ENCODE measurements at regions not wholly inside any gene's neighbourhood (a gene's known extent, or its start where the extent isn't known, plus 50 kb on each side); places are given as distances from the start of the nearest gene placed in this dataset.

DNA sequence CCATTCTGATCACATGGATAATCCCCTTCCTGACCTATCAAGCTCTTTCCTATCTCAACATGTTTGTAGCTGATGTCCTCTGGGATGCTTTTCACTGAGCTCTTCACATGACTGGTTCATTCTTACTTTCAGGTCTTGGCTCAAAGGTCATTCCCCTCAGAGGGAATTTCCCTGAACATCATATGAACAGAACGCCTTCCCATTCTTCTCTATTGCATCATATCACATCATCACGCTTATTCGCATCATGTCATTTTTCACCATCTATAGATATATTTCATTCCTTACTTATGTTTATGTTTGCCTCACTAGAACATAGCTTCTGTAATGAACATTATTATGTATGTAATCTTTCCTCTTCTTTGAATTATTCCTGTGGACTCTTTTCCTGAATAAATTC lies 178.9 kb upstream of the APCDD1 start:
- no peak for DNase-seq (ENCODE audit: low read depth)

DNA sequence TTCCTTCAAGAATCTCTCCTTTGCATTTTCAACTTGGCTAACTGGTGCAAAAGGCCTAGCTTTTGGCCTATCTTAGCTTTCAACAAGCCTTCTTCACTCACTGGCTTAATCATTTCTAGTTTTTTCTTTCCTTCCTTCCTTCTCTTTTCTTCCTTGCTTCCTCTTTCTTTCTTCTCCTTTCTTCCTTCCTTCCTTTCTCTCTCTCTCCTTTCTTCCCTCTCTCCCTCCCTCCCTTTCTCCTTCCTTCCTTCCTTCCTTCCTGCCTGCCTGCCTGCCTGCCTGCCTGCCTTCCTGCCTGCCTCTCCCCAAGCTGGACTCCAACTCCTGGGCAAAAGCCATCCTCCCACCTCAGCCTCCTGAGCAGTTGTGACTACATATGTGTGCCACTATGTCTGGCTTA lies 176.2 kb upstream of the APCDD1 start:
- no peak for DNase-seq (ENCODE audit: low read depth)

DNA sequence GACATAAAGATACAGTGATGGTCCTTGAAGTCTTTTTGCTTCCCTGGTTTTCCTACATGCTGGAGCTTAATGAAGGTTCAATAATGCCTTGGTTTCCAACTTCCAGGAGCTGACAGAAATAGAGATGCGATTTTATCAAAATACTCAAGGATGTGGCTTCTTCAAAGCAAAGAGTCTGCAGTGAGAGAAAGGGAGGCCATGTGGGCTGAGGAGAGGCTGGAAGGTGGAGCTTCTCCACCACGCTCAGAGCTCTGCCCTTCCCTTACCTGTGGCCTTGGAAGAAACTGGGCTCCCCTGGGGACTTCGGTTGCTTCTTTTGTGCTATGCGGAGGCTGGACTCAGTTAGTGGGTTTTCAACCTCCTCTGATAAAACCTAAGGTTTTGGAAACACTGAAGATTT lies 175.0 kb upstream of the APCDD1 start:
- no peak for DNase-seq (ENCODE audit: low read depth)

DNA sequence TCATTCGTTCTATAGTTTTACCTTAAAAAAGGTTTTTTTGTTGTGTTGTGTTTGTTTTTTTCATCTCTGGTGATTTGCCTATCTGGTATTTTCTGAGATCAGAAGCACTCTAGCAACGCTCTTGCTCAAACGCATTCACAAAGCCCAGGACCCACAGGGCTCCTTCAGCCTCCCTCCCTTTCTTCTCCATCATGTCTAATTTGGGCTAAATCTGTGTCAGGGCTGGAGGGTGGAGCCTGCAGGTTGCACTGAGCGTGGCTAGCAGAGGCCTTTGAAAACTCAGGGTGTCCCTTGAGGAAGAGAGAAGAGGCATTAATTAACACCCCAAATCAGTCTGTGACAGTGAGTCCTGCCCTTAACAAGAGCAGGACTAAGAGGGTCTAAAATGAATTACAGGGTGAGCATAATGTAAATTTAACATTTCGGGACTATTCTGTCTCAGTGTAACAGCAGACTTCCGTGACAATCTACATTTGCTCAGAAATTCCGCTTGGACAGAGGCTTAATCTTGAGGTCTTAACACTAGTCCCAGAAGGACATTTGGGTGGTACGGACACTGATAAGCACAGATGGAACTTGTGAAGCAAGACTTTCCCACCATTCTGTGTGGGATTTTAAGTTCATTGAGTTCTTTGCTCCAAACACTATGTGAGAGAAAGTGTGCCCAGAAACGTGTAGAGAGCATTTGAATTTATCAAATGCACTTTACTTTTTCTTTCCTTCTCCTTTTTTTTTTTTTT lies 174.4 kb upstream of the APCDD1 start:
- DNase-seq (ENCODE audit: low read depth), result no peak

DNA sequence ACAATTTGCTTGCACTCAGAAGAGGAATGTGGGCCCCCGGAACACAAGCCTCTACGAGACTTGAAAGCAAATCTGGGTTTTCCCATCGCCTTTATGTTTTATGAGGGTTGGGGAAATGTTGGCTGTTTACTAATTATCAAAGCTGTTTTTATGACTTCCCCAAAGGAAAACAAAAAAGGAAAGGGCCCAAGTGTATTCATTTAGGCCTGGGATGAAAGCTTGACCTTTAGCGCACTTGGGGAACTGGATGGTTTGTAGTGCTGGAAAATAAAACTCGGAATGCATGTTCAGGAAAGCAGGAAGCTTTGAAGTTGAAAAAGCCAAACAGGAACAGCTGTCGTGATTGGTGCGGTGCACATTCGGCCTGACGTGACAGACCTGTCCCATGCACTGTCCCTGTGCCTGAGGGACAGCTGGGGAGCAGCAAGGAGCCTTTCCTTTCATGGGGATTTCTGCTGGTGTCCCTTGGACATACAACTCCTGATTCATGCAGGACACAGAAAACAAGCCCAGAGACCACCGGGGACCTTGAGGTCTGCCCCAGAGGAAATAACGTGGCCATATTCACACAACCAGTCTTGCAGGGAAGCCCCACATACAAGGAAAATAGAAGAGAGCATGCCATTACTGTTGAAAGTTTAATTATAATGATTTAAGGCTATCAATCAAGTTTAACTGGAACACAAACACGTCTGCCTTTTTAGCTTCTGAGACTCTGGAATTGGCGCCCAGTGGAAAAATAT lies 169.7 kb upstream of the APCDD1 start:
- DNase-seq (ENCODE audit: low read depth), result no peak

DNA sequence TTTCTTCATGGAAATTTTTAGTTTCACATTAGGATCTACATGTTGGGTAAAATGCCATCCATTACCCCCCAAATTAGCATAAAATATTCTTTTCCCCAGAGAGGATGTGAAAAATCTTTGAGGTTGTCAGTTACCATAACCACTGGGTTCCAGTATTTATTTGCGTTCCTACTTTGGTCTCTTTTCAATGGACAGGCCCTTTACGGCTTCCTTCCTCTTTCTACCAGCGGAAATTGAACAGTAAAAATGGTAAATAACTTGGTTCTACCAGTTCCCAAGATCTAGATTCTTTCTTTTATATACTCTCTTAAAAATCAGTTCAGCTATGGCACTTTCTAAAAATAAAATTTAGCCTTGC lies 169.2 kb upstream of the APCDD1 start:
- no peak for DNase-seq (ENCODE audit: low read depth)

DNA sequence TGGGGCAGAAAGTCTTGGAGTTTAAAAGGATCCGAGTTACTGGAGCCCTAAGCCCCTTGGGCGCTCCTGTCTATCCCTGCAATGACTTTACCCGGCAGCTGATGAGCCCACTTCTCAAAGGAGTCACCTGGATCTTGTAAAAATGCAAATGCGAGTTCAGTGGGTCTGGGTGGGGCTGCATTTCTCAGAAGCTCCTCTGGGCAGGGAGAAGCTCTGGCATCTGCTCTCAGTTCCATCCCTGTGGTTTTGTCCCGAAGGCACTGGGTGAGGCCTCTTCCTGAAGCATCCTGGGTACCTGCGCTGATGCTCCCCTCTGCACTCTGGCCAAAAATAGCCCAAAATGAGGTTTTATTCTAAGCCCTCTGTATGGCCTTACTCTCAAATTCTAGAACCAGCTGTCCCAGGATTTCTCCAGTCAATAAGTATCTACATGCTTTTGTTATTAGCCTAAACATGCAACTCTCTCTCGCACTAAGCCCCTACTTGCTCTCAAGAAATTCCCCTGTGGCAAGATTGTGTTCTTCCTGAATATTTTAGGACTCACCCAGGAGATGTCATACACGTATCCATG lies 167.8 kb upstream of the APCDD1 start:
- DNase-seq (ENCODE audit: low read depth), result no peak

DNA sequence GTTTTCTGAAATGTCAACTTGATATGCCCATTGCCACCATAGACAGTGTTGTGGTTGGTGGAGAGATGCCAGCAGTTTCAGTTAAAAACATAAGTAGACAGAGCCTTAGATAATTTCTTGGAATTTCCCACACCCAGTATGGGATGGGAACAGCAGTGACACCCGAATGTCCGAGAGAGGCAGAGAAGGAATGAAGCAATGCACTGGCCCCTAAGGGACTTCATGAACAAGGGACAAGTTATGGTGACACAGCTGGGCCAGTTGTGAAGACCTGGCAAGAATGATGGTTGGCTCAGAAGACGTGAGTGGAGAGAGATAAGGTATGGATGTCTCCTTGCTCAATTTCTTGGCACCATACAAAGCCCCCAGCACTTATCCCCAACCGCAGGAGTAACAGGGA lies 165.2 kb upstream of the APCDD1 start:
- no peak for DNase-seq (ENCODE audit: low read depth)

DNA sequence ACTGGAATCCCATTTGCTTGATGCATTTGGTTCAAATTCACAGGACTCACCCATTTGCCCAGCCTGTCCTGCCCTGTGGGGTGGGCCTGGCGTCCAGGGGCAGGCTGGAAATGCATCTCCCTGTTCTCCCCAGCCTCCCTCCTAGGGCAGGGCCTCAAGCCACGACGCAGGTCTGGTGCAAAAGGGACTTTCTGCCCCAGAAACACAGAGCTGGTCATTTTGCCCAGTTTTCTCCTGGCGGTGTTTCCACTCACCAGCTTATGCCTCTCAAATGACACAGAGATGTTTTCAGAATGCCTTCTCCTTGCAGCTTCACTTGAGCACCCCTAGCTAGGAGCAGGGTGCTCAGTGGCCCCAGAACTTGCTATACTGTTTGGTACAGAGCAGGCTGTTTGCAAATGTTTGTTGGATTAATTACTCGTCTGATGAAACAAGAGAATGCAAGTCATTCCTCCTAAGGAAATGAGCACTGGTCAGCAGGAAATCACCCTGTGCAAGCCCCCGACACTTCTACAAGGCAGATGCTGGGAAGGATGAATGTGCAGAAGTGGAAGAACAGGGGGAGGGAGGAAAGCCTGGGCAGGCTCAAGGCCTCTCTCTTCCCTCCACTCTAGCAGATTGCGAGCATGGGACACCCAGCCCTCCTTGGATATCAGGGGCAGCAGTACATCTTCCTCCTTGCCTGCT lies 164.3 kb upstream of the APCDD1 start:
- DNase-seq (ENCODE audit: low read depth), result no peak

DNA sequence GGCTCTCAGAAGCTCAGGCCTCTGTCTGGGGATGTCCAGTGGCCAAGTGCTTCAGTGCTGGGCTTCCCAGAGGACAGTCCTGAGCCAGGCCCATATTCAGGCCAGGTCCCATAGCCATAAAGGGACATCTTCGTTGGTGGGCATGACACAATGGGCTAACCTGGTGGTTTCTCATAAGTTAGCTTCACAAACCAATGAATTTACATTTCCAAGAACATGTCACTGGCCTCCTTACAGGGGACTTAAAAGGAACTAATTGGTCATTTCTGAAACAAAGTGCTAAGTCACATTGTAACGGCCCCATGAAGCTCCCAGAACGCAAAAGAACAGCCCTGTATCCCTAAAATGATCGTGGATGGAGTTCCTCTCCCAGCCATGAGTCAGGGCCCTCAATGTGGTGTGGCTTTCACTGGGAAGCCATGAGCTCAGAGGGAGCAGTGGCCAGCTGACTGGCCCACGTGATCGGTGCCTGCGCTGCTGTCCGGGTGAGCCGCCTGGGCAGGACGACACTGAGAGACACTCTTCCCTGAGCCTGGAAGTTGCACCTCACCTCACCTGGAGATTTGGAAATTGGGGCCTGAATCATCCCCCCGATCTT lies 163.7 kb upstream of the APCDD1 start:
- no peak for DNase-seq (ENCODE audit: low read depth)

DNA sequence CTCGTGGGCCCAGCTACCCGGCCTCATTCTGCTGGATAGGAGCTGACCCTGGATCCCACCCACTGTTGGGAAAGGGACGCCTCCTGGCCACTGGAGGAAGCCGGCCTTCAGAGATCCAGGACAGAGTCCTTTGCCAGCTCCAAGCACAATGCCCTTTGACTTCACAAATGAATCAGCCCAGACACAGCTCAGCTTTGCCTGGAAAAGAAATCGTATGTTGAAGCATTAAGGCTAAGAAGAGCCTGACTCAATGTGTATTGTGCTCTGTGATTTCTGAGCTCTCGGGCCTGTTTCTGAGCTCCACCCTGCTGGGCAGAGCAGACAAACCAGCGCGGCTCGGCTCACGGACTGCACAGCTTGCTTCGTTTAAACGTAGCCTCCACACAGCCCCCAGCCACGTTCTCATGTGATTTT lies 162.9 kb upstream of the APCDD1 start:
- no peak for DNase-seq (ENCODE audit: low read depth)

DNA sequence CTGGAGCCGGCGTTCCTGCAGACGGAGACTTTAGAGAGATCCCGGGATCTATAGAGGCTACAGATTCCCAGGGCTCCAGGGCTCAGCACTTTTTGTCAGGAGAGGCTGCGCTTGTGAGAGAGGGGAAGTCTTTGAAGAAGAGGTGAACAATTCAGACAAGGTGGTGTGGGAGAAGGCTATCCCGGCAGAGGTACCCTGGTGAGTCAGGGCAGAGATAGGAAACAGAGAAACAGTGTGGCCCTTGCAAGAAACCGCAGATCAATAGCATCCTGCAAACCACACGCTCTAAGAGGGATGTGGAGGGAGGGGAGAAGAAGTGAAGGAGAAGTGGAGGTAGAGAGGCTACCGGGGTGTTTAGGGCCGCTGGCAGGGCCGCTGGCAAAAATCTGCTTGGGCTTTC lies 160.5 kb upstream of the APCDD1 start:
- no peak for DNase-seq (ENCODE audit: low read depth)

DNA sequence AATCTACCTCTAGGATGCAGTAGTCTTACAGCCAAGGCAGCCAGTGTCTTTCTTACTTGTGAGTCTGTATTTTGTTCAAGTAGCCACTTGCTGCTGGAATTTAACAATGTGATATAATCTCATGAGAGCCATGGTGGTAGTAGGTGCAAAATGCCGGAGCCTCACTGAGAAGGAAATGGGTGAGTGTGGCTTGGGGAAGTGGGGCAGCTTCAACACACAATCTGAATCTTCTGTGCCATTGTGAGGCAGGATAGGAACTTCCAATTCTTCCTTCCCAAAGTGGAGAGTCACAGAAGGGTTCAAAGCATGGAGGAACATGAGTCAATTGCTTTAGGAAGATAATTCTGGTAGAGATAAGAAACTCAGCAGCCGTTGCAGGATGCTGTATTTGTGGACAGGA lies 158.7 kb upstream of the APCDD1 start:
- no peak for DNase-seq (ENCODE audit: low read depth)

DNA sequence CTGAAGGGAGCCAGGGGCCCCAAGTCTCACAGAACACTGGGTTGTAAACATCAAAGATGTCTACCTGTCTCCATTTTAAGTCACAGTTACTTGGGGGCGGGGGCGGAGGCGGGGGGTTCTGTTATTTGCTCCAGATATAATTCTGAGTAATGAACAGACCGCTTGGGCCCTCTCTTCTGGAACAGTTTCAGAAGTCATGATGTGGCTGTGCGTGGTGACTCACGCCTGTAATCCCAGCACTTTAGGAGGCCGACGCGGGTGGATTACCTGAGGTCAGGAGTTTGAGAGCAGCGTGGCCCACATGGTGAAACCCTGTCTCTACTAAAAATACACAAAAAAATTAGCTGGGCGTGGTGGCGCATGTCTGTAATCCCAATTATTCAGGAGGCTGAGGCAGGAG lies 157.9 kb upstream of the APCDD1 start:
- DNase-seq (ENCODE audit: low read depth), result no peak

DNA sequence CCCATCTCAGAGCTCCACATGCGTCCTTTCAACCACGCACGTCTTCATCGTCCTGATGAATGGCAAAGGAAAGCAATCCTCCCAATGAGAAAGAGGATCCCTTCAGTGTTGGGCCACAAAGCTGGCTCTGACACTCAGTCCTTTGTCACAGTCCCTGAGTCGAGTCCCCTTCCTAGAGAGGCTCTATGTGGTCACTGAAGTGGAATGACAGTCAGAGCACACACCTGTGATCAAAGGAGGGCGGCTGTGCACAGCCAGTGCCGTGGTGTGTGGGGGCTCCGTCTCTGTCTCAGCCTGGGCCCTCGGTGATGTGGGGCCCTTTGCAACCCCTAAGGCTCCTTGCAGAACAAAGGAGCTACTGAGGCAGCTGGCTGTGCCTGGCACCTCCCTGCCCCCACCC lies 157.3 kb upstream of the APCDD1 start:
- no peak for DNase-seq (ENCODE audit: low read depth)

DNA sequence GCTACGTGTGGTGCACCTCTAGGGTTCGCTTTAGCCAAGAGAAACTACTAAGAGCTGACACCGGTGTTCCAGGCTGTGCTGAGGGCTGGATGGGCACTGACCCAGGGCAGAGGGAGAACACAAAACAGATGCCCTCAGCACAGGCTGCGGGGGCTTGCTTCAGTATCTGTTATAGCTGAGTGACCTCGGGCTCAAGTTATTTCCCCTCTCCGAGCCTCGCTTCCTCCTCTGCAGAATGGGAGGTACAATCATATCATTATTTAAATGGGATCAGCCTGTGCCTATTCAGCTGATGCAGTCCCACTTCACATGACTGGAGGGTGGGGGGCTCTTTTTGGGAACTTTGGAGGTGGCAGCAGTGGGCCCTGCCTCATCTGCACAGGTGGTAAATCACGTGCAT lies 156.1 kb upstream of the APCDD1 start:
- DNase-seq (ENCODE audit: low read depth), result no peak

DNA sequence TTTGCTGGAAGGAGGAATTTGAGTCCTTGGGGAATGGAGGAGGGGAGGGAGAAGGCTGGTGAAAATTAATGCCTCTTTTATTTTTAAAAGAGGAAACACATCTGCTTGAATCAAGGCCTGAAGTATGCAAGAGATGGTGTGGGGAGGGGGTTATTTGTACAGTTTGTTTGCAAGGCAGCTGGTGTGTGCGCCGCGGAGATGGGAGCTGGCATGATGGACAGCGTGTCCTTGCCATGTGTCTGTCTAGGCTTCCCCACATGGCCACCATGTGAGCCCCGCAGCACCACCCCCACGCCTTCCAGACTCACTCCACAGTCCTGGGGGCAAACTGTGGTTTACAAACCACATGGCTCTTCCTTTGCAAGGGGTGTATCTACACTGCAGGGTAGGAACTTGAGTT lies 154.8 kb upstream of the APCDD1 start:
- peak; percentile 10 for DNase-seq (ENCODE audit: low read depth)

DNA sequence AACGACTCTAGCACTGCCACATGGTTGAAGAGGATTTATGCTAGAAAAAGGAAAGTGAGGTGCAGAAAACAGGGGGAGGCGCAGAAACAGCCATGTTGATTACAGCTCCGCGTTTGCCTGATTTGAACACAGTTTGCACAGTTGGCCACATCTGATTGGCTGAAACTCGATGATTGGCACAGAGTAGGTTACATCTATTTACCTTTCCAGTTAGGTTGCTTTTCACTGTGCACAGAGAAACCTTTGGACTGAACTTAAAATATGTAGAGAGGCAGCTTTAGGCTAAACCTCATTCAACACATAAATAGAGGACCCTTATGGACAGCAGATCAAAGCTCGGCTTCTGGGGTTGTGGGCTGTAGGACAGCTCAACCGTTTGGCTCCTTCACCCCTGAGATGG lies 153.7 kb upstream of the APCDD1 start:
- no peak for DNase-seq (ENCODE audit: low read depth)

DNA sequence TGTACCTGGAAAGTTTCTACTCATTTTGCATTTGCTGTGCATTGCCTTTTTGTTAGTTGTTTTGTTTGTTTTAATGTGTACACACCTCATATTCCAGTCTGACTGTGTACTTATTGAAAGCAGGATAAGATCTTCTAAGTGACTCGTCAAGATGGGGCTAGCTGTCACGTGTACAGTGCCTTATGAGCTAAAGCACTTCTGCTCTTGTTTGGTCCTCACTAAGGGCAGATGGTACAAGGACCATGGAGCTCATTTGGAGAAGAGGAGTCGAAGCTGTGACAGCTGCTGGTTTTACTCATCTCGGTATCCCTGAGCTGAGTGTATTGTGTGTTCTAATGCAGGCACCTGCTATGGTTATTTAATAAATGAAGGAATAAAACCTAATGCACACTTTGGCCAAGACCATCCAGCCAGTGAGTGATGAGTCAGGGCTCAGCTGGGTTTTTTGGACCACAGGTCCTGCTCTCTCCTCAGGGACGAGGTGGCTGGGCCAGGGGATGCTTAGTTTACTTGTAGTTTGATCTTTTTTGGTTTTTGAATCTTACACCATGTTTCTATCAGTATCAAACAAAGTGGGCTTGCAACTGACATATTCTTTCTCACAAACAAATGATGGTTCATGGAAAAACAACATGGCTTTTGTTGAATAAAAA lies 152.5 kb upstream of the APCDD1 start:
- DNase-seq (ENCODE audit: low read depth), result peak; percentile 37

DNA sequence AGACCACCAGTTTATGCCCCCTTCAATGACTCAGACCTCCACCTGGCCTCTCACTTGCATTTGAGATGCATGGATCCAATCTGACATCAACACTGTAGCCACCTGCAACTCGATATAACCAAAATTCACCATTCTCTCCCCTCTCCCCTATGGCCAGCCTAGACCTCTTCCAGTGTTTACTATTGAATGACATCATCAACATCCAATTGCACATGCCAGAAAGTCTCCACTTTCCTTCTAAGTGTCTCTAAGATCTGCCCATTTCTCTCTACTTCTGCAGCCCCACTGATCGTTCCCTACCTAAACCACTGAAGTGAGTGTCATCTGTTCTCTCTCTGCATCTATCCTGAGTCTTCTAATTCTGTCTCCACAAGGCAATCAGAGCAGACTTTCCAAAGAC lies 151.3 kb upstream of the APCDD1 start:
- no peak for DNase-seq (ENCODE audit: low read depth)

DNA sequence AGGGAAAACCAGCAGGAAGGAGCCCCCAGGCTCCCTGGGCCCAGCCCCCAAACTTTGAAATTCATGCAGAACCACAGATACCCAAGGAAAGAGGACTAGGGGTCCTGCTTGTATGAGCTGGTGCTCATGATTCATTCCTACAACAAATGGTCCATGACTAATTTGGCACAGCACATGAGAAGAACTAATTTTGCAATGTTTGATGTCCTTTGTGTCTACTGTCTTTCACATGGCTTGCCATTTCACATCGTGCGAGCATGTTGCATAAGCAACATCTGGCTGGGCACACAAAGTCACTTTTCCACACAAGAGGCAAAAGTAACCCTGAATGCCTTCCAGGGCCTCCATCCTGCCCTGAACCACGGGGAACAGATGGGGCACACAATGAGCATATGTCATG lies 149.6 kb upstream of the APCDD1 start:
- DNase-seq (ENCODE audit: low read depth), result peak; percentile 95

DNA sequence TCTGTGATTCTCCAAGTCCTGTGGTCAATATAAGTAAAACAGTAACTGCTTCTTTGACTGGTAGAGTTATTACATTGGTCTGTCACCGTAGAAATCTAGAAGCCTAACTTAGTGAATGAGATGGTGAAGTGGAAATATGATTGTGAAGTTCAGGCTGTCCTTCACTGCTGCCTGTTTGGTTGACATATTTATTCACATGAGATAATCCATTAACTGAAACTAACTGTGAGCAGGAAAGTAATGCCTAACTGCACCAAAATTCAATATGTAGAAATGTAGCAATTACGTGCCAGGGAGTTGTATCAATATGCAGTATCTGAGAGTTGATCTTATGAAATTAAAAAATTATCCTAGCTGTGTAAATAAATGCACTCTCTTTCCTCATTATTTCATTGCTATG lies 147.7 kb upstream of the APCDD1 start:
- no peak for DNase-seq (ENCODE audit: low read depth)
